HG02763 (cell line): ENCODE measurements at regions not wholly inside any gene's neighbourhood (a gene's known extent, or its start where the extent isn't known, plus 50 kb on each side); places are given as distances from the start of the nearest gene placed in this dataset.
"Not testable (repeated sequence)": the region's sequence is repeated elsewhere in the genome, so short reads cannot be mapped to it uniquely, and the experiment has no call there.

Source experiments
- ATAC-seq: cut with Tn5 transposase; IDR thresholded peaks from one replicate; pipeline ENCODE4 v1.9.1; 2021; ENCODE audit warnings: mild to moderate bottlenecking, moderate library complexity; ENCODE audit not compliant: unreplicated experiment

DNA sequence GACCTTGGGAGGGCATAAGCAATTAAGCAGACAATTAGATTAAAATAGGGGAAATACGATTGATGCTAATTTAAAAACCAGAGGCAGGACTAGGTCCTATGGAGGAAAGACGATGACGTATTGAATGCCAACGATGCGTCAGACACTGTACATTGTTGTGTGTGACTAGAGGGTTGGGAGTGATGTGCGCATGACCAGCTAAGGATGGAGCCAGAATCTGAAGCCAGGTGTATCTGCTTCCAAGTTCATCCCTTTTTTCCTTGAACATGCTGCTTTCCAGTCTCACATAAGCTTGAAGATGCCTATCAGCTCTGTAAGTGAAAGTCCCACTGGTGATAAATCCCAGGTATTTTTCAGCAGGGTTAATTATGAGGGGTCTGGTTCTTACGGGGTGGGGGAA is 576.2 kb downstream of the MATN1 start:
- ATAC-seq, result no peak

DNA sequence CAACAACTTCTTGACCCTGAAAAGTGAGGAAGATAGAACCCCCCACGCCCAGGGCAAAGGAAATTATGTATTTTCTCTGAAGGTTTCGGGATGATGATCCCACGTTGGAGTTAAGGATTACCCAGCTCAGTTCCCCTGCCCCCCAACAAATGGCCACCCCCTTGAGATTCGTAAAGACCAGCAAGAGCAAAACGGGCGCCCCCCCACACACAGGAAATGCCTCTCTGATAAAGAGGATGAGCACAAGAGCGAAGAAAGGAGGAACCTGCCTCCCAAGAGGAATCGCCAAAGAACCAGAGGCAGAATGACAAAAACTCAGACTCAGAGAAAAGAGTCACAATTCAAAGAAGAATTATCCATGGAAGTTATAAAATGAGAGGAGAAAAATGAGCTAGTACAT is 576.9 kb downstream of the MATN1 start:
- ATAC-seq, result no peak

DNA sequence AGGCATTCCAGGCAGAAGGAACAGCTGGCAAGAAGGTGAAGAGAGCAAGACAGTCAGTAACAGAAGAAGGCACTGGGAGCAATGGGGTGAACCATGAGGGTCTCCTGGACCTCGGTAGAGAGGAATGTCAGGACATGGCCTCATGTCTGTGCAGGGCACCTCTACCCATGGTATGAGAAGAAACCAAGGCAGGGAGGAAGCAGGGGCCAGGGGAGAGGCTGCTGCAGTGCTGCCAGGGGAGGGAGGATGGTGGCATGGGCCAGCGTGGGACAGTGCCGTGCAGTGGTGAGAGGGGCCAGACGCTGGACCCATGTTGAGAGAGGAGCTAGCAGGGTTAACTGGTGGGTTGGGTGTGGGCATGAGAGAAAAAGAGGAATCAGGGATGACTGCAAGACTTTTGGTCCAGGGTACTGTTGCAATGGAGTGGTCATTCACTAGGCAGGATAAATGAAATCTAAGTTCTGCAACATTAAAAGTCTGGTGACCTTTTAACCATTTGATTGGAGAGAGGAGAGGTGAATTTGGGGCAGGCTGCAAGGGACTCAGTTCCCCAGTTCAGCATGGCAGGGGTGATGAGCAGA is 577.6 kb downstream of the MATN1 start:
- ATAC-seq, result no peak

DNA sequence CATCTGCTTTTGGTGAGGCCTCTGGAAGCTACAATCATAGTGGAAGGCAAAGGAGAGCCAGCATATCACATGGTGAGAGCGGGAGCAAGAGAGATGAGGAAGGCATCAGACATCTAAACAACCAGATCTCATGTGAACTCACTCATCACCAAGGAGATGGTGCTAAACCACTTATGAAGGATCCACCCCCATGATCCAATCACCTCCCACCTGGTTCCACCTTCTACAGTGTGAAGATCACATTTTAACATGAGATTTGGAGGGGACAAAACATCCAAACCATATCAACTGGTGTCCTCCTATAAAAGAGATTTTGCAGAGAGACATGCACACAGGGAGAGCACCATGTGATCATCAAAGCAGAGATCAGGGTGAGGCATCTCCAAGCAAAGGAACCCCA is 578.6 kb downstream of the MATN1 start:
- ATAC-seq, result no peak

DNA sequence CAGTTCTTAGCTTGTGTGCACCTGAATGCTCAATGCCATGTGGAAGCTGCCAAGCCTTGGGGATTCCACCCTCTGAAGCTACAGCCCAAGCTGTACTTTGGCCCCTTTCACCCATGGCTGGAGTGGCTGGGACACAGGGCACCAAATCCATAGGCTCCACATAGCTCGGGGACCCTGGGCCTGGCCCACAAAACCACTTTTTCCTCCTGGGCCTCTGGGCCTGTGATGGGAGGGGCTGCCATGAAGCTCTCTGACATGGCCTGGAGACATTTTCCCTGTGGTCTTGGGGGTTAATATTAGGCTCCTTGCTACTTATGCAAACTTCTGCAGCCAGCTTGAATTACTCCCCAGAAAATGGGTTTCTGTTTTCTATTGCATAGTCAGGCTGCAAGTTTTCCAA is 579.9 kb downstream of the MATN1 start:
- ATAC-seq, result no peak

DNA sequence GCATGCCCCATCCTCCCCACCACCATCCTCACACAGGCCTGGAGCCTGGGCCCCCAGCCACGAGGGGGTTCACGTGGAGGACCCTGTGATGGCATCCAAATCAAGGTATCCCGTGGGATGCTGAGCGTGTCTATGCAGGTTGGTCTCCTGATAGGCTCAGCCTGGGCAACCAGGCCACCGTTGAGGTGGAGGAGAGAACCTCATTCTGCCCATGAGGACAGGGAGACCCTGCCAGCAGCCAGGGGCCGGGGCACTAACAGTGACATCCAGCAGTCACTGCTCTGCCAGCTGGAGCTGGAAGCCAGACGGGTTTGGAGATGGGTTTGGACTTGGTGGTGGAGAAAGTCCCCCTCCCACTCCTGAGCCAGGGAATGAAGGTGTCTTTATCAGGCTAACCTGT is 582.8 kb downstream of the MATN1 start:
- ATAC-seq, result no peak

DNA sequence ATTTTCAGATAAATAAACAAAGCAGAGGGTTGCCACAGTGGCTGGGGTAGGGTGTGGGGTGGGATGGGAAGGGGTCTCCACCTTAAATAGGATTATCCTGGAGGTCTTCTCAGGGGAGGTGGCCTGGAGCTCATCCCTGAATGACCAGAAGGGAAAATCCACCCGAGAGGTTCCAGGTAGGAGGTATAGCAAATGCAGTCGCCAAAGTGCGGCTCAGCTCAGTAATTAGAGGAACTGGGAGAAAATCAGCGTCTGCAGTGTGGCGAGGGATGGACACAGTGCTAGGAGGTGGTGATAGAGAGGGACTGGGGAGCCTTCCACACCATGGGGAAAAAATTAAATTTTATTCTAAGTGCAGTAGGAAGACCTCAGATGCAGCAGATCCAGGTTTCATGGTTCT is 584.5 kb downstream of the MATN1 start:
- no peak for ATAC-seq

DNA sequence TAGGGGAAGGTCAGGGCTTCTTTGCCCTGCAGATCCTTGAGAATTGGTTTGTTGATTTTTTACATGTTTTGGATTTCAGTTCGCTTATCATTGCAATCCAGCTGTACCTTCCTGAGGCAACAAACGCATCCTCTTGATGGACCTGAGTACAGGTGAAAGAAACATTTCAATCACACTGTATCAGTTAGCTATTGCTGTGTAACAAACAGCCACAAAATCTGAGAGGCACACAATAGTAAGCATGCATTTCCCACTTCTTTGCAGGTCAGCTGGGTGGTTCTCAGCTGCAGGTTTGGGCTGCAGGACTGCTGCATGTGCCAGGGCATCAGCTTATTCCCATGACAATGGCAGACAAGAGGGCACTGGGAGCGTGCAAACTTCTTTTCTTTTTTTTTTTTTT is 586.4 kb downstream of the MATN1 start:
- no peak for ATAC-seq

DNA sequence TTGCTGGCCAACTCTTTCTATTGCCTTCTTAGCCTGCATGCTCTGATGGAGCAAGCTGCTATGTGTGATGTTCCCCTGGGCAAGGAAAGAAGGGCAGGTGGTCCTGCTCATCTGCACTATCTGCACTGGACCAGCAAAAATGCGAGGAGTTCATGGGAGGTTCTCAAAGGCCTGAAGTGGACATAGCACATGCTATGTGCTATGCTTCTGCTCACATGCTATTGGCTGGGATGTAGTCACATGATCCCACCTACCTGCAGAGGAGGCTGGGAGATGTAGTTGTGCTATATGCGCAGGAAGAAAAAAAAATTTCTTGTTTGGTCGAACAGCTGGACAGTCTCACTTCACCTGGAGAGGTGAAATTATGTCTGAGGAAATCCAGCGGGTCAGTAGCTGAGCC is 587.7 kb downstream of the MATN1 start:
- ATAC-seq, result no peak

DNA sequence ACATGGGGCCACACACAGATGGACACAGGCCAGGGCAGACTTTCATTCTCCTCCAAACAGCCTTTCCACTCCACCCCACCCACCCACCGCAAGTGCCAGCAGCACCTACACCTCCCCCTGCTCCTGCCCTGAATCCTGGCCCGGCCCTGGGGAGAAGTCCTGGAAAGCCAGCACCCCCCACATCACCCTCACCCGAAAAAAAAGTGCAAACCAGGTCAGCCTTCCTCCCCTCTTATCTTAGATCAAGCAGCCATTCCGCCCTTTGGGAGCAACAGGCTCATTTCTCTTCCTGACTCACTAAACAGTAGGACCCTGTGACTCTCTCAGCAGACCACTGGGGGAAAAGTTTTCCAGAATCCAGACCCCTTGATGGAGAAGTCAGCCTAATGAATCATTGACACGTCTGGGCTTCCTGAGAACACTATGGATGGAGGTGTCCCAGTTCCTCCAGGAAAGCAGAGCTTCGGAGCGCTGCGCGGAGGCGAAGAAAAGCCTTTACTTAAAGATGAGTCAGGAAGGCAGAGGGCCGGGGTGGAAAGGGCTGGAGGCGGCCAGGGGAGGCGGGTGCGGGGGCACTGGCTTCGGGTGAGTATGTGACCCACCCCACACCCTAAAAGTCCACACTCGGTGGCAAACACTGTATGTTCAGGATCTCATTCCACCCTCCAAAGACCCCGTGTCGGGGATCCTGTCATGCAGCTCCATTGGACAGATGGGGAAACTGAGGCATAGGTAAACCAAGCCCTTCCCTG is 588.7 kb downstream of the MATN1 start:
- no peak for ATAC-seq

DNA sequence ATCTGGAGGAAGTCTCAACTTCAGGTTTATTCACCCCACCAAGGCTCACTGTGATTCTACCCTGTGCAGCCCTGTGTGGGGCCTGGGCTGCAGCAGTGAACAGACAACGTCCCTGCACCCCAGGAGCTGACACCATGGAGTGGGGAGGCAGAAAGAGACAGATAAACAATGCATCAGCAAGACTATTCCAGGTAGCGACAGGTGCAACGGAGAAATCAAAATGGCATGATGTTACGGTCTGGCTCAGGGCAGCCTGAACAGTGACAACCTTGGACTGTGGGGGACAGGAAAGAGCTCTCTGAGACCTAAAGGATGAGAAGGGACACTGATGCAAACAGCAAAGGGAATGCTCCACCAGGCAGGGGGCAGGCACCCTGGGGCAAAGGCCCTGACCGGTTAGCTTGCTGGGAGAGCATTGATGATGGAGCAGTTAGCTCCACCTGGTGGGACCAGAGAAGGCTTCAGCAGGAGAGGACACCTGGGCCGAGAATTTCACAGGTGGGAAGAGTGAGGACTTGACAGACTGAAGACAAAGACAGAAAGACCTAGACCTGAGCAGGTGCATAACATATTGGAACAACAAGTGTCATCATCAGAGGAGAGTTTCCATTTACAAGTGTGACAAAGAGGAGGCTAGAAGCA is 589.9 kb downstream of the MATN1 start:
- no peak for ATAC-seq

DNA sequence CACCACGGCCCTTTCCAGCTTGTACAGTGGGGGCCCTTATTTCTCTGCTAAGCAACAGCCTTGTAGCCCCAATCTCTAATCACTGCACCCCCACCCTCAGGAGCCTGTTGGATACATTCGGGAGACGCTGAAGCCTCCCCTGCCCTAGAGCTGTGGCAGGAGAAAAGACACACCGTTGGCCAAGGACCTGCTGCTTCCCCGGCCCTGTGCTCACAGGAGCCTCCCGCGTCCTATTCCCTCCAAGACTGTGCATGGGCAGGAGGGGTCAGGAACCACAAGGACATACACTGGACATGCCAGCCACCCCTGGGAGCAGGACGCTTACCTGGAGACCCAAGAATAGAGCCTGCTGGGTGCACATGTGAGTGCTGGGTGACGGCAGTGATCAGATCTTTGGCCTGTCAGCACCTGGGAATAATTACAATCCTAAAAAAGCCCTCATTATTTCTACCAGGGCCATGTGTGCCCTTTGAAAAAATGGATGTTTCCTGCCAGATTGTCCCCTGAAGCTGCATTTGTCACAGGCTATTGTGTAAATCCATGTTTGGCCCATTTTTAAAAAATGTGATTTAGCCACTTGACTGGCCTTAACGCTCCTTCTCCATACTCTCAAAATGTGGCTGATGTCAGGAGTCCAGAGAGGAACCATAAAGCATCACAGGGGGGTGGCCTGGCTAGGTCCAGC is 590.6 kb downstream of the MATN1 start:
- no peak for ATAC-seq

DNA sequence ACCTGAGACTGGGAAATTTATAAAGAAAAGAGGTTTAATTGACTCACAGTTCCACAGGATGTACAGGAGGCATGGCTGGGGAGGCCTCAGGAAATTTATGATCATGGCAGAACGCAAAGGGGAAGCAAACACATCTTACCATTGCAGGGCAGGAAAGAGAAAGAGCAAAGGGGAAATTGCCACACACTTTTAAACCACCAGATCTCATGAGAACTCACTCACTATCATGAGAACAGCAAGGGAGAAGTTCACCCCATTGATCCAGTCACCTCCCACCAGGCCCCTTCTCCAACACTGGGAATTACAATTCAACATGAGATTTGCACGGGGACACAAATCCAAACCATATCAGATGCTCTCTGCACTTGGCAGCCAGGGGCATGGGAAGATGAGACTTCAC is 592.8 kb downstream of the MATN1 start:
- not testable (repeated sequence) for ATAC-seq

DNA sequence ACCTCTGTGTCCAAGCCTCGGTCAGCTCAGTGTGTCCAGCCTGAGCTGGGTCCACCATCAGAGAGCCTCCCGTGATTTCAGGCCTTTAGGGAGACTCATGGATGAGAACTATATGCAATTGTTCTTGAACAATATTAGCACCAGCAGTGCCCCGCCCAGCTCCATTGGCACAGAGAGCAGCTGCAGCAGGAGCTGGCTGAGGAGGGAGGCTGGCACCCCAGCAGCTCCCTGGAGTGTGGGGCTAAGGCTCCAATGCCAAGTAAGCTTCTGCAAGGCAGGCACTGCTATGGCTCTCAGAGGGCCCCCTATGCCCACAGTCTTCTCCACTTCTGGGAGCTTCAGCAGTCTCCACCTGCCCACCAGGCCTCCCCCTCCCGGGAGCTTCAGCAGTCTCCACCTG is 593.3 kb downstream of the MATN1 start:
- no peak for ATAC-seq

DNA sequence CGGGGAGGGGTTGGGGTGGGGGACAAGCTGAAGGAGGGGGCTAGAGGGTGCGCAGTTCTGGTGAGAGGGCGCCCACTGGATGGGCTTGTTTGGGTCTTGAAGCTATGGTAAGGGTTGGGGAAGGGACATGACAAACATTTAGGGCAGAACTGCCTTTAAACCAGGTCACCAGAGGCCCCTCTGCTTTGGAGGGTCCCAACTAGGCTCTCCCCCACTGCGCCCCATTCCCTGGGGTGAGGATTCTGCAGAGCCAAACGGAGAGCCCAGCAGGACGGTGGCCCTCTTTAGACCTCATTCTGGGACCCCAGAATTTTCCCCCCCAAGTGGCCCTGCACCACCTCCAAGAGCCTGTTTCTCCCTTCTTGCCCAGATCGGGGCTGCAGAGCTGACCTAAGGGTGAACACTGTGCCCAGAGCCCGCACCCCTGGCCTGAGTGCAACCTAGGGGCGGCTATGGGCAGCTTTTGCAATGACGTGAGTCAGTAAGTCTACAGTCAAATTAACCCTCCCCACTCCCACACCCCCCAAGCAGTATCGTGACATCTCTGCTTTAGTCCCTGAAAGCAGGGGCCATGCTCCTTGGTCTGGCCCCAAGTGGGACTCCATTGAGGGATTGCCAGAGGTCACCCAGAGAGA is 593.8 kb downstream of the MATN1 start:
- ATAC-seq, result no peak

DNA sequence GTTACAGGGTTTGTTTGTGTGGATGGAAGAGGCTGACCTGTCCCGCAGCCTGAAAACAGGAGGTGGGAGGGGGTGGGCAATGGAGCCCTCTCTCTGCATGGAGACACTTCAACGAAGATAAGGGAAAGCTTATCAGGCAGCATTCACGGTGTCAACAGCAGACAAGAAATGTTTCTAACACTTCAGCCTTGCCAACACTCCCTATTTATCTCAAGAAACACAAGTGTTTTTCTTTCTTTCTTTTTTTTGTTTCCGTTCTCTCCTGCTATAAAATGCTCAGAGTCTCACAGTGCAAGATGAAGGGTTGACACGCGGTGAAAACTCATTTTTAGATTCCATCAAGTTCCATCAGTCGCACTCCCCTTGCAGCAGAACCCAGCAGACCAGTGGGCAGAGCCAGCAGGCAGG is 594.4 kb downstream of the MATN1 start:
- no peak for ATAC-seq

DNA sequence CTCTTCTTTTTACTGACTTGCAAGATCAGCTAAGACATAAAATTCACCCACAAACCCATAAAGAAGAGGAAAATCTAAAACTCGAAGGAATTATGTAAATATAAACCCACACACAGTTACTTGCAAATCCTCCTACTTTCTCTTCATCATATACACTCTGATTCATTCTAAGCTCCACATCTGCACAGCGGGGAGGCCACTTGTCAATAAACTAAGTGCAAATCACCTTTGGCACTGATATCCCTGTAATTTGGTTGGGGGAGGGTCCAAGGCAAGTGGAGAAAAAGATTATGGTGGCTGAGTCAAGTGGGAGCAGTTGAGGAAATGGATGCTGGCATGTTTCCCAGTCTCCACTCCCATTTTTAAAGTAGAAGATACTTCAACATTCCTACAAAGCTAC is 596.5 kb downstream of the MATN1 start:
- ATAC-seq, result no peak

DNA sequence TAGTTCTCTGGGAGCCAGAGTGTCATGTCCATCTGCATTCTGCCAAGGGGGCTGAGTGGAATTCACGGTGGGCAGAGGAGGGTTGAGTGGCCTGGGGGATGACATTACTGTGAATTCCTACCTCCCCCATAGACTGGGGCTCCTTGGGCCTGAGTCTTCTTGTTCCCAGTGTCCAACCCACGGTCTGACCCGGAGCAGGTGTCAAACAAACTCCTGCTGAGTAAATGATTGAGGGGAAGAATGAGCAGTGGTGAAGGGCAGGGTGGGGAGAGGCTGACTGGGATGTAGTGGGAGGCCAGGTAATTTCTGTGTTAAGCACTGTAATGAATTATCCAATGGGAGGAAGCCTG is 597.6 kb downstream of the MATN1 start:
- ATAC-seq, result no peak

DNA sequence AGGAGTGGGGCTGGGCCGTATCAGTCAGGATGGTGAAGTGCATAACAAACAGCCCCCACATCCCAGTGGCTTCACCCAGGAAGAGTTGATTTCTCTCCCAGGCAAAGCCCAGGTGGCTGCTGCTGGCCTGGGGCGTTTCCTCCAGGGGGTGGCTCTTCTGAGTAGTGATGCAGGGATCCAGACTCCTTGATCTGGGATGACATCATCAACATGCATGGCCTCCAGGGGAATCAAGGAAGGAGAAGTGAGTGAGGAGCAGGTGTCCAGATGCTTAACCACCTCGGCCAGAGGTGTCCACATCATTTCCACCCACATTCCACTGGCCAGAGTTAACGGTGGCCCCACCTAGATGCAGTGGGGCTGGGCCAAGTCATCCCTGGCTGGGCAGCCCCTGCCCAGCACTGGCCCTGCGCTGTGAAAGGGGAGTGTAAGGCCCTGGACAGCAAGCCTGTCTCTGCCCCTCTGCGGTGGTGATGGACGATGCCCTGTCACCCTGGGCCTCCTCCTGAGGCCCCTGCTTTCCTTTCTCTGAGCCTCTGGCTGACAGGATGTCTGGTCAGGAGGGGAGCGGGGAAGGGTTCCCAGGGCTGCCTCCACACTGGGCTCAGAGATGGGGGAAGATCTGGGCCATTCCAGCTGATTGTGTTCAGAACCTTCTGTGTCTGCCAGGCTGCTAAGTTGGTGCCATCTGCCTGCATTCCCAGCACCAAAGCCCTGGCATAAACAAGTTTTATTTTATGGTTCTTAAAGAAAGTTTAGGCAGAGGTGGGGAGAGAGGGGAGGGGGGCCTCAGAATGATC is 598.2 kb downstream of the MATN1 start:
- ATAC-seq, result no peak

DNA sequence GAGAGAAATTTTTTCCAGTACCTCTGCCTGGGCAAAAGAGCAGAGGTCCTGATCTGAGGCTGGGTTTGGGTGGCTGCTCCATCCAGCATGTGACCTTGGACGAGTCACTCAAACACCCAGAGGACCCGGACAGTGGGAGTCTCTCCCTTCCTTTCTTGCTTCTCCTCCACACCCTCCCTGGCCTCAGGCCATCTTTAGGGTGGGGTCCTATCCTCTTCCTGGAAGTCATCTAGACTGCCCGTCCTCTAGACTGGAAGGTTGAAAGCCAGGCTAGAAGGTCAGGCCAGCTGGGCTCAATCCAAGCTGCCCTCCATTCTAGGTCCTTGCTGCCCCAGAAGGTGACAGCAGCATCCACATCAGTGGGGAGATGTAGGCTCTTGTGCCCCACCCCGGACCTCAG is 599.5 kb downstream of the MATN1 start:
- ATAC-seq, result no peak

DNA sequence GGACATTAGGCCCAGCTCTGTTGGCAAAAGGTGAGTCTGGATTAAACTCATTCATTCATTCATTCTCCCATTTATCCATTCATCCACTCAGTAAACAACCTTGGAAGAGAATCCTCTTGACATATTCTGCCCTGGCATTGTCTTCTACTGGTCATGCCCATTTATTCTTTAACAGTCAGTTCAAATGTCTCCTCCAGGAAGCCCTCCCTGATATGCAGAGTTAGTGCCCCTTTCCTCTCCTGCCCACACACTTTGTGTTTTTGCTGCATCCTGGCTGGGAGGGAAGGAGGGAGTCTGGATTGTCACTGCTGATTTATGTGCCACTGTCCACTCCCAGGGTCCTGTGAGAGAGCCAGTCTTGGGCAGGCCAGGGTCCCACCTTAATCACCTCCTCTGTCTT is 600.3 kb downstream of the MATN1 start:
- ATAC-seq, result no peak
